ENCODE measurements at regions not wholly inside any gene's neighbourhood (a gene's known extent, or its start where the extent isn't known, plus 50 kb on each side); places are given as distances from the start of the nearest gene placed in this dataset.

GRCh38 chr12:34345801-34346200, 323.5 kb downstream of the ALG10 start:
- no peak for DNase-seq (ENCODE audit: low spot score)

DNA sequence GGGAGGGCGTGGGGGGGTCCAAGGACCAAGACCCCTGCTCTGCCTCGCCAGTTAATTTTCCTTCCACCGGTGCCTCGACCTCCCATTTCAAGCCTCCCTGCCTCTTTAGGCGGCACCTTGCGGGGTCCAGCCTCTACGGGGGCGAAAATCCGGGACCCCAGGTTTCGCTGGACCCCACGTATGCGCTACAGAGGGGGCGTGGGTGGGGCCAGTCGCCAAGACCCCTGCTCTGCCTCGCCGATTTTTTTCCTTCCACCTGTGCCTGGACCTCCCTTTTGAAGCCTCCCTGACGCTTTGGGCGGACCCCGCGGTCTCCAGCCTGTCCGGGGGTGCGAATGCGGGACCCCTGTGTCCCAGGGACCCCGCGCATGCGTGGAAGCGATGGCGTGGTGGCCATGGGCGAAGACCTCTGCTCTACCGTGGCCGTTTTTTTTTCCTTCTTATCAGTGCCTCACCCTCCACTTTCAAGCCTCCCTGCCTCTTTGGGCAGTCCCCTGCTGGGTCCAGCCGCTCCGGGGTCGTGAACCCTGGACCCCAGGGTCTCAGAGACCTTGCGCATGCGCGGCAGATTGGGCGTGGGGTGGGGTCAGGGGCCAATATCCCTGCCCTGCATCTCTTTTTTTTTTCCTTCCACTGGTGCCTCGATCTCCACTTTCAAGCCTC, 324.2 kb downstream of the ALG10 start:
- DNase-seq (ENCODE audit: low spot score): no peak

- no peak for DNase-seq (ENCODE audit: low spot score)
These were observed 325.1 kb downstream of the ALG10 start for GRCh38 chr12:34347367-34347766.

DNA sequence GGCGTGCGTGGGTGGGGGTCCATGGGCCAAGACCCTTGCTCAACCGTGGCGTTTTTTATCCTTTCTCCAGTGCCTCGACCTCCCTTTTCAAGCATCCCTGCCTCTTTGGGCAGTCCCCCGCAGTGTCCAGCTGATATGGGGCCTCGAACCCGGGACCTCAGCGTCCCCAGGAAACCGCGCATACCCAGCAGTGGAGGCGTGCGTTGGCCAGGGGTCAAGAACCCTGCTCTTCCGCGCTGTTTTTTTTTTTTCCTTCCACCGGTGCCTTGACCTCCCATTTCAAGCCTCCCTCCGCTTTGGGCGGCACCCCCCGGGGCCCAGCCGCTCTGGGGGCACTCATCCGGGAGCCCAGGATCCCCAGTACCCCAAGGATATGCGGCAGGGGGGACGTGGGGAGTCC, 325.8 kb downstream of the ALG10 start:
- no peak for DNase-seq (ENCODE audit: low spot score)

GRCh38 chr12:34348836-34349672, 326.8 kb downstream of the ALG10 start:
- DNase-seq (ENCODE audit: low spot score): no peak

- DNase-seq (ENCODE audit: low spot score): no peak
These were observed 327.3 kb downstream of the ALG10 start for GRCh38 chr12:34349673-34349961.

DNA sequence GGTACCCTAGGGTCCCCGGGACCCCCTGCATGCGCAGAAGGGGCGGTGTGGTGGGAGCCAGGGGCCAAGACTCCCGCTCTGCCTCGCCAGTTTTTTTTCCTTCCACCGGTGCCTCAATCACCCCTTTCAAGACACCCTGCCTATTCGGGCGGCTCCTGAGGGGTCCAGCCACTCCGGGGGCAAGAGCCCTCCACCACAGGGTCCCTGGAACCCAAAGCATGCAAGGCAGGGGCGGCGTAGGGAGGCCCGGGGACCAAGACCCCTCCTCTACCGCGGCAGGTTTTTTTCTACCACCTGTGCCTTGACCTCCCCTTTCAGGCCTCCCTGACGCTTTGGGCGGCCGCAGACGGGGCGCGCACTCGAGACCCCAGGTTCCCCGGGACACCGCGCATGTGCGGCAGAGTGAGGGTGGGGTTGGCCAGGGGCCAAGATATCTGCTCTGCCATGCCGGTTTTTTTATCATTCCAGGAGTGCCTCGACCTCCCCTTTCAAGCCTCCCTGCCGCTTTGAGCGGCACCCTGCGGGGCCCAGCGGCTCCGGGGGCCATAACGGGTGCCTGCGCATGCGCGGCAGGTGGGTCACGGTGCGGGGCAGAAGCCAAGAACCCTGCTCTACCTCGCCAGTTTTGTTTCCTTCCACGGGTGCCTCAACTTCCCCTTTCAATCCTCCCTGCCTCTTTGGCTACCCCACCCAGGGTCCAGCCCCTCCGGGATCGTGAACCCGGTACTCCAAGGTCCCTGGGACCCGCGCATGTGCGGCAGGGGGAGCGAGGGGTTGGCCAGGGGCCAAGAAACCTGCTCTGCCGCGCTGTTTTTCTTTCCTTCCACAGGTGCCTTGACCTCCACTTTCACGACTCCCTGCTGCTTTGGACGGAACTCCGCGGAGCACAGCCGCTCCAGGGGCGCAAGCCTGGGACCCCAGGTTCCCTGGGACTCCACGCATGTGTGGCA, 328.1 kb downstream of the ALG10 start:
- no peak for DNase-seq (ENCODE audit: low spot score)

- no peak for DNase-seq (ENCODE audit: low spot score)
These were observed 329.8 kb downstream of the ALG10 start for GRCh38 chr12:34352098-34352497.

- no peak for DNase-seq (ENCODE audit: low spot score)
These were observed 332.2 kb downstream of the ALG10 start for GRCh38 chr12:34354239-34355200.

GRCh38 chr12:34356233-34356987, 334.1 kb downstream of the ALG10 start:
- DNase-seq (ENCODE audit: low spot score): no peak

- no peak for DNase-seq (ENCODE audit: low spot score)
These were observed 335.5 kb downstream of the ALG10 start for GRCh38 chr12:34357791-34358190.

DNA sequence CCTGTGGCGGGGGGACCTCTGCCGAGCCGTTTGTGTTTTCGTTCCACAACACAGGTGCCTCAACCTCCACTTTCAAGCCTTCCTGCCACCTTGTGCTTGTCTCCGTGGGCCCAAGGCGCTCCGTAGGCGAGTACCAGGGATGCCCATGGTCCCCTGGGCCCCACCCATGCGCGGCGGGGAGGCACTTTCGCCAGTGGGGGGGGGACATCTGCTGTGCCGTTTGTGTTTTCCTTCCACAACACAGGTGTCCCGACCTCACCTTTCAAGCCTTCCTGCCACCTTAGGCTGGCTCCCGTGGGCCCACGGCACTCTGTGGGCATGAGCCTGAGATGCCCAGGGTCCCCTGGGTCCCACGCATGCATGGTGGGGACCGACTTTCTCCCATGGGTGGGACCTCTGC, 335.9 kb downstream of the ALG10 start:
- DNase-seq (ENCODE audit: low spot score): no peak

GRCh38 chr12:34361721-34362316, 339.5 kb downstream of the ALG10 start:
- no peak for DNase-seq (ENCODE audit: low spot score)

DNA sequence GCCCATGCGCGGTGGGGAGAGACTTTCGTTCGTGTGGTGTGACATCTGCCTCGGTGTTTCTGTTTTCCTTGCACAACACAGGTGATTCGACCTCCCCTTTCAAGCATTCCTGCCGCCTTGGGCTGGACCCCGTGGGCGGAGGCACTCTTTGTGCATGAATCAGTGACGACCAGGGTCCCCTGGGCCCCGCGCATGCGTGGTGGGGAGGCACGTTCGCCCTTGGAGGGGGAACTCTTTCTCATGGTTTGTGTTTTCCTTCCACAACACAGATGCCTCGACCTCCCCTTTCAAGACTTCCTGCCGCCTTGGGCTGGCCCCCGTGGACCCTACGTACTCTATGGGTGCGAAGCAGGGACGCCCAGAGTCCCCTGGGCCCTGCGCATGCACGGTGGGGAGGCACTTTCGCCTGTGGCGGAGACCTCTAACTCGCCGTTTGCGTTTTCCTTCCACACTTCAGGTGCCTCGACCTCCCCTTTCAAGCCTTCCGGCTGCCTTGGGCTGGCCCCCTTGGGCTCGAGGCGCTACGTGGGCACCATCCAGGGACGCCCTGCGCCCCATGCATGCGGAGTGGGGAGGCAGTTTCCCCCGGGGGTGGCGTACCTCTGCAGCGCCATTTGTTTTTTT, 340.9 kb downstream of the ALG10 start:
- no peak for DNase-seq (ENCODE audit: low spot score)

GRCh38 chr12:34368079-34368478, 345.8 kb downstream of the ALG10 start:
- no peak for DNase-seq (ENCODE audit: low spot score)

GRCh38 chr12:34371050-34371449, 348.8 kb downstream of the ALG10 start:
- no peak for DNase-seq (ENCODE audit: low spot score)

GRCh38 chr12:34372003-34372402, 349.7 kb downstream of the ALG10 start:
- DNase-seq (ENCODE audit: low spot score): no peak

DNA sequence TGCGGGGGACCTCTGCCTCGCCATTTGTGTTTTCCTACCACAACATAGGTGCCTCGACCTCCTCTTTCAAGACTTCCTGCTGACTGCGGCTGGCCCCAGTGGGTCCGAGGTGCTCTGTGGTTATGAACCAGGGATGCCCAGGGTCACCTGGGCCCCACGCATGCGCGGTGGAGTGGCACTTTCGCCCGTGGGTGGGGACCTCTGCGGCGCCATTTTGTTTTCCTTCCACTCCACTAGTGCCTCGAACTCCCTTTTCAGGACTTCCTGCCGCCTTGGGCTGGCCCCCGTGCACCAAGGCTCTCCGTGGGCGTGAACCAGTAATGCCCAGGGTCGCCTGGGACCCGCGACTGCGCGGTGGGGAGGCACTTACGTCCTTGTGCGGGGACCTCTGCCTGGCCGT, 351.6 kb downstream of the ALG10 start:
- no peak for DNase-seq (ENCODE audit: low spot score)

- no peak for DNase-seq (ENCODE audit: low spot score)
These were observed 354.0 kb downstream of the ALG10 start for GRCh38 chr12:34376133-34376799.

All from iPS-NIHi11 (cell line).